ENCODE measurements at regions not wholly inside any gene's neighbourhood (a gene's known extent, or its start where the extent isn't known, plus 50 kb on each side); places are given as distances from the start of the nearest gene placed in this dataset.
A peak's percentile ranks its signal among the peaks of the same experiment; 100 is the strongest.
"Not testable (repeated sequence)": the region's sequence is repeated elsewhere in the genome, so short reads cannot be mapped to it uniquely, and the experiment has no call there.

GRCh38 chr3:194189243-194189791 is 53.4 kb downstream of the HES1 start:
- DNase-seq = no peak

- not testable (repeated sequence) for DNase-seq
Measured at GRCh38 chr3:194191850-194192249, 55.9 kb downstream of the HES1 start.

GRCh38 chr3:194194051-194194756 is 58.3 kb downstream of the HES1 start:
- no peak for DNase-seq

GRCh38 chr3:194194757-194195085 is 58.8 kb downstream of the HES1 start:
- DNase-seq = no peak

- no peak for DNase-seq
Measured at GRCh38 chr3:194195611-194196010, 59.7 kb downstream of the HES1 start.

GRCh38 chr3:194196876-194197275 is 60.9 kb downstream of the HES1 start:
- DNase-seq = no peak

GRCh38 chr3:194197396-194197960 is 61.5 kb downstream of the HES1 start:
- DNase-seq = no peak

- DNase-seq = no peak
Measured at GRCh38 chr3:194197981-194198695, 62.2 kb downstream of the HES1 start.

- no peak for DNase-seq
Measured at GRCh38 chr3:194198938-194199337, 63.0 kb downstream of the HES1 start.

- DNase-seq = no peak
Measured at GRCh38 chr3:194200422-194201081, 64.6 kb downstream of the HES1 start.

- DNase-seq = no peak
Measured at GRCh38 chr3:194201953-194202666, 66.2 kb downstream of the HES1 start.

- DNase-seq = no peak
Measured at GRCh38 chr3:194203482-194204041, 67.6 kb downstream of the HES1 start.

- DNase-seq = peak; percentile 38
Measured at GRCh38 chr3:194204042-194204987, 68.4 kb downstream of the HES1 start.

GRCh38 chr3:194205675-194206133 is 69.8 kb downstream of the HES1 start:
- no peak for DNase-seq

- DNase-seq = no peak
Measured at GRCh38 chr3:194206320-194206719, 70.4 kb downstream of the HES1 start.

GRCh38 chr3:194208709-194209108 is 72.8 kb downstream of the HES1 start:
- no peak for DNase-seq

- DNase-seq = no peak
Measured at GRCh38 chr3:194212161-194212844, 76.4 kb downstream of the HES1 start.

- no peak for DNase-seq
Measured at GRCh38 chr3:194212845-194213331, 76.9 kb downstream of the HES1 start.

- DNase-seq = no peak
Measured at GRCh38 chr3:194215392-194215791, 79.4 kb downstream of the HES1 start.

All from activated CD4-positive, CD25-positive, alpha-beta regulatory T cell treated with anti-CD3 and anti-CD28 coated beads, Interleukin-2, amount 50 U/mL, for 72 hours (primary cell).